GM21360 (cell line): ENCODE measurements at regions not wholly inside any gene's neighbourhood (a gene's known extent, or its start where the extent isn't known, plus 50 kb on each side); places are given as distances from the start of the nearest gene placed in this dataset.

Experiments
- ATAC-seq: cut with Tn5 transposase; IDR thresholded peaks from one replicate; pipeline ENCODE4 v1.9.1; 2021; ENCODE audit warnings: mild to moderate bottlenecking, moderate library complexity; ENCODE audit not compliant: unreplicated experiment

- no peak for ATAC-seq
Observed at GRCh38 chr5:22908586-22908985, 55.4 kb upstream of the CDH12 start.

GRCh38 chr5:22908129-22908528 lies 55.0 kb upstream of the CDH12 start:
- ATAC-seq, result no peak
